ENCODE measurements at regions not wholly inside any gene's neighbourhood (a gene's known extent, or its start where the extent isn't known, plus 50 kb on each side); places are given as distances from the start of the nearest gene placed in this dataset.
"Not testable (repeated sequence)": the region's sequence is repeated elsewhere in the genome, so short reads cannot be mapped to it uniquely, and the experiment has no call there.

DNA sequence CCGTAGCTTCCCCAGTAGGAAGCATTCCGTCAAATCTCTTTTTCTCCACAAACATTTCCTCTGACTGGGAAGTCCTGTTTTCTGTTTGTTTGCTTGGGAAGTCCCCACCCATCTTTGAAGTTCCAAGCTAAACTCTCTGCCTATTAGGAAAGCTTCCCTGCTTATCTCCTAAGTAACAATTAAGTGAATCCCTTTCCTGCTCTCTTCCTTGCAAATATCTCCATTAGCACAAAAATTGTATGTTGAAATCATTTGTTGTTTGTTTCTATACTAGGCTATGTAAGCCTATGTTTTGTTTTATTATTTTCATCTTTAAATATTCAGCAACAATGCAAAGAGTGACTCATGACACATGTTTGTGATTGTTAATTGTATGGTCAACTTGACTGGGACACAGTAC, 812.6 kb upstream of the LRATD1 start:
- DNase-seq: no peak

DNA sequence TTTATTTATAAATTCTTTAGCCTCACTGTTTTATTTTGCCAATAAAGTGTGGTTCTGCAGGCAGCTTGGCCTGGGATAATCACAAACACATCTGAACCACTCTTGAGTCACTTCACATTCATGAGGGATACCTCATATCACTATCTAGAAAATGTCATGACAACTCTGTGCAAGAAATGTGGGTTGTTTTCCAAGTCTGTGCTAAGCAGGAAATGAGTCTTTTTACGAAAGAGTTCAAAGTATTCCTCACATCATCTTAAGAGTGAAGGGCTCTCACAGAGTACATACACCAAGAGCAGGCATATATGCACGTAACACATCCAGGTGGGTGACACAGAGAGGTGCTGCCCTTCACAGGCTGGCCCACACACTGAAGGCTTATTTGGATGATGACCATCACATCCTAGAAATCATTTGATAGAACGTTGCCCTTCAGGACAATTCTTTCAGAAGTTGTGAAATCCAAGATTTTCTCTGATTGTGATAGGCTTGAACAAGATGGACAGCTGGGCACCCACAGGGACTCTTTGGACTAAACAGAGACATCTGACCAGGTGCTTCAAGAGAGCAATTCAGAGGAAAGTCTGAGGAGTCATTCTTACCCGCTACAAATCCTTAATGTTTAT, 811.1 kb upstream of the LRATD1 start:
- DNase-seq: no peak

DNA sequence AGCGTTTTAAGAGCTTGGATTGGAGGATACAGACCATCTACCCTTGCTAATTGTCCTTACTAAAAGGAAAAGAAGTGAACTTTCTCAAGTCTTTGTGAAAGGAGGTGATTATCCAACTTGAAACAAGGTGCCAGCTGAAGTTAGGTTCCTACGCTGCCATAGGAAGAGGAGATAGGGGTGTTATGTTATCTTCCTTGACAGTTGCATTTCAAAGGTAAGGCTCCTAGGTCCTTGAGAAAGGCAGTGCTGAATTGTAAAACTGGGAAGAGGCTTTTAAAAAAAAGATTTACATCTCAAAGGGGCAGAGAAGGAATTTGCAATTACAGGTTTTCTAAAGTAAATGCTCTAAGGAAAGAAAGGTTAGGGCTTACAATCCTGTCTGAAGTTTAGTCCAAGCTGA, 810.2 kb upstream of the LRATD1 start:
- DNase-seq: no peak

DNA sequence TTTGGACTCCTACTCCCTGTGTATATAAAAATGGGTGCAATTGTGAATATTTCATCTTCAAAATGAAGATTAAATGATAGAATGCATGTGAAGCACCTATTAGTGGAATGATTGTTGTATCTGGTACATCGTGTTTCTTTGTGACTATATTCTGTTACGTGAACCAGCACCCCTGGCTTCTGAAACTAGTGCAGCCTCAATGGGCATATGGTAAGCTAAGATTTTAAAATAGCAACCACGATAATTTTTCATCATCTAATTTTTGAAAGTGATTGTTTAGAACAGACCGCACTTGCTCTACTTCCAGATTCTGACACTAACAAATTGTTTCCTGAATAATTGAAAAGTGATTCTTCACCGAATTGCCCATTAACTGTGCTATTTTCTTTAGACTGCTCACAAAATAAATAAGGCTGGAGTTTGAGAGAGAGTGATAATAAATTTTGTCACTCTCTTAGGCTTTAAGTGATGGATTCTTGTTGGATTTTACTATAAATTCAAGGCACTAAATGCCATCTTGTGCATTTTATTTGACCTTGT, 806.1 kb upstream of the LRATD1 start:
- no peak for DNase-seq

DNA sequence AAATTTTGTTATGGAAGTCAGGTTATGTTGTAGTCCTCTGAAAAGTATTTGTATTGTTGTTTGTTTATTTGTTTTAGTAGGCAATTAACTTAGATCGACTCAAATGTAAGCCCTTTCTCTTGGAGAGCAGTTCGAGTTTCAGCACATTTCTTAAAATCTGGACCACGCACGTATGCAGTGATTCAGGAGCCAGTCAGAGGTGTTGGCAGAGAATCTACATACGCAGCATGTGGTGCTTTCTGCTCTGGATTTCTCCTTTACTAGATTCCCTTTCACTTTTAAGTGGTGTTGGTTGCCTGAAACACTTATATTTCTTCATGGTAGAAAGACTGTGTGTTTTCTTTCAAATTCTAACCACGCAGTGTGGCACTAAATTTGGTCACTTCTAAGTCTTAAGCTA, 773.9 kb upstream of the LRATD1 start:
- DNase-seq: no peak

DNA sequence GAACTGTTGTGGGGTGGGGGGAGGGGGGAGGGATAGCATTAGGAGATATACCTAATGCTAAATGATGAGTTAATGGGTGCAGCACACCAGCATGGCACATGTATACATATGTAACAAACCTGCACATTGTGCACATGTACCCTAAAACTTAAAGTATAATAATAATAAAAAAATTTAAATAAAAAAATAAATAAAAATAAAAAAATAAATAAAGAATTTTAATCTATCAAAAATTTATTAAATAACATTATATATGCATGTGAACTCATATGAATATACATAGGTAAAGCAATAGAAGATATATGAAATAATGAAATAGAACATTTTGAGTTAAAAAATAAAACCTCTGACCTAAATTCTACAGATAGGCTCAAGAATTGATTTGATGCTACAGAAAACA, 764.2 kb upstream of the LRATD1 start:
- DNase-seq: not testable (repeated sequence)

DNA sequence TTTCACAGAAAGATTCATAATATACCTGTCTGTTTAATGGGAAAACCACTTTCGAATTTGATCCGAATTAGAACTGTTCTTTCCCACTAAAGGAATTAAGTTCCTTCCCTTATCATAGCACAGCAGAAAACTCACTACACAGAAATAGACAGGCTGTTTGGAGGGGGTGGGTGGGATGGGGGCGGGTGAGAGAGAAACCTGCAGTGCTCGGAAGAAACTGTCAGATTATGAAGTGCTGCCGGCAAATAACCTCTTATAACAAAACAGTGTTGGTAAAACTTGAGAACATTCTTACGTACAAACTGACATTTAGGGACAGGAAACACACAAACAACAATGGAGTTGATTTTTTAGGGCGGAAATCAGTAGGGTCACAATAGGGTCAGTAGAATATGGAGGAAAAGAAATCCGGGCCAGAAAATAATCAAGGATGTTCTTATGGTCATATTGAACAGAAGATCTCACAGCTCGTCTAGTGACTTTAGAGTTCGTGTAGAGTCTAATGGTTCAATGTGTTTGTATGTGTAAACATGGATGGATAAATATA, 756.0 kb upstream of the LRATD1 start:
- peak in 9 of 56 donors; percentile 1 to 43 (median 9) for DNase-seq

DNA sequence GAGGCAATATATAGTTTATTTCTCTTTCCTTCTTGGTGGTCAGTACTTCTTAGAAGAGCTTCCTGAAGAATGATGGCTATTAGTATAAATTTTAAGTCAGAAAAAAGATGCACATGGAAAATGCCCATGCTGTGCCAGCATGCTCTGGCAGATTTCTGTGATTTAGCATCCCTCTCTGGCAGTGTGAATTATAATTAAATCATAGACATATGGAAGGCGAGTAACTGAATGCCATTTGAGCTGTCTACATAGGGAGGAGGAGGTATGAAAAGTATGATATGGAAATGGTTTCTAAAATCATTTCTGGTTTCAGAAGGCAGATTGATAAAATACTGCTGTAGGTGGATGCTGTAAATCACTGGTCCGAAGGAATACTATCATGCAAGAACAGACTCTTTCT, 754.9 kb upstream of the LRATD1 start:
- no peak for DNase-seq

DNA sequence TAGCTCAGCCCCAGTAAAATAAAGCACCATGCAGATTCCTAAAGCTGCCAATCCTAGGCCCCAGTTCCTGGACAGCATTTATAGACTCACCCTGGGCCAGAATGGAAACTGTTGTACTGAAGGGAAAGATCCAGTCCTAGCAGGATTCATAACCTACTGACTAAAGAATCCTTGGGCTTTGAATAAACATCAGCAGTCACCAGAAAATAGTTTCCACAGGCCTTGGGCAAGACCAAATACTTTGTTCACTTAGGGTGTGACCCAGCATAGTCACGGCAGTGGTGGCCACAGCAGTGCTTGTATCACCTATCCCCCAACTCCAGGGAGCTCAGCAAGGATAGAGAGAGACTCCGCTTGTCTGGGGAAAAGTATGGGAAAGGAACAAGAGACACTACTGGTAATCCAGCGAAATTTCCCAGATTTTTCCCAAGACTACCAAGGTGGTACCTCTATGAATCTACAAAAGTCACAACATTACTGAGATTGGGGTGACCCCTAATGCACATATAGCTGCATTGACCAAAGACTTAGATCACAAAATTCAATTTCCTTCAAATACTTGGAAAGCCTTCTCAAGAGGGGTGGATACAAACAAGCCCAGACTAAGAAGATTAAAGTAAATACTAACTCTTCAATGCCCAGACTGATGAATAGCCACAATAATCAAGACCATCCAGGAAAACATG, 748.1 kb upstream of the LRATD1 start:
- no peak for DNase-seq

DNA sequence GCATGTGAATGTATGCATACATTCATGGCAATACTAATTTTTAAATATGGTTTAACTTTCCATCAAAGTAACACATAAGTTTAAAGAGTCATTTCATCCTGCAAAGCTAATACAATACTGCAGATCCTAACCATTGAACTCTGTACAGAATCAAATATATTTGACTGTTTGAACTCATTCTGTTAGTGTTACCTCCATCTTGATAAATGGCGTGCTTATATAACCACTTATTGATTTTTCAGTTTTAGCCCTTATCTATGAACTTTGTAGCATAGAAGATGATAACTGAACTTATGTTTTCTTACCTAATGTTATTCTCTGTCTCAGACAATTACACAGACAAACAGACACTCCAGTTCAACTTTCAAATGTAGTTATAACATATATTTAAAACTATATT, 731.0 kb upstream of the LRATD1 start:
- no peak for DNase-seq

DNA sequence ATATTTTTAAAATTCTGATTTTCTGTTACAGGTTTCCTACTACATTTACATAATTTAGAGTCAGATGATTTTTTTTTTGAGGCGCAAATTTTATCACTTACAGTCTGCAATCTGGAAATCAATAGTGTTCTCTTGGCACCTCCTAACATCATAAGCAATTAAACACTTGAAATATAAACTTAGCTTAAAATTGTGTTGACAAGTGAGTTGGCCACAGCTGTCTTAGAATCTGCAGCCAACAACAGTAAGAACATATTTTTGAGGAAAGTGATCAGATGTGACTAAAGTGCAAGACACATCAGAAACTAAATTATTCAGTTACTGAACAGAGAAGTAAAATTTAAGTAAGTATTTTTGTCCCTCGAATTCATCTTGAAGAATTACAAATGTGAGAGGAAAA, 726.7 kb upstream of the LRATD1 start:
- DNase-seq: no peak

DNA sequence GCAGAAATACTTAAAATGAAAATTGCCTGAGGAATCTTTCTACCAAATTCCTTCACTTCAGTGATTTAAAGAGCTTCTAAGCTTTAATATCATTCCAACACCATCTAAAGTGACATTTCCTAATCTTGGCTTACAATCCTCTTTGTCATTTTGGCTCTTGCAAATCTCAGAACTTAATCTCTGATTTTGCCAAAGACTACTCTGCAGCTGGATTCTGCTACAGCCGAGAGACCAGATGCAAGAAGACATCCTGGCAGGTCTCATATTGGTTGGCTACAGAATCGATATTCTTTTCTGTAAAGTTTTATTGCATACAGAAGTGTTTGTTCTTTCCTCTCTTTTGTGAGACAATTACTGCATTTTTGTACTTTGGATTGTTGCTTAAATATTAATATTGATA, 716.5 kb upstream of the LRATD1 start:
- no peak for DNase-seq

DNA sequence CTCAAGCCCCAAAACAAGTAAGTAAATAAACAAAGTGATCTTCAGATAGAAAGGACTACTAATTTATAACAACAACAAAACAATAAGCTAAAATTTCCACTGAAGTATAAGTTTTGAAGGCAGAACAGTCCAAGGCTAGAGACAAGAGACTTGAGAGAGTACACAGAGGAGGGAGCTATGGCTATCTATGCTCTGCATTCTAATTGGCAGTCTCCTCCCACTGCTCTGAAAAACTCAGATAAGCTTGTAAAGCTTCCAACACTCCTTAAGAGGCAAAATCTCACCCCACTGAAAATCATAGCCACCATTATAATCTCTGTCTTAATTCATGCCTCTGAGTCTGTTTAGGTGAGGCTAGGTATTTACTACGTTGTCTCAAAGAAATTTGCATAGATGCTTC, 714.6 kb upstream of the LRATD1 start:
- DNase-seq: no peak

DNA sequence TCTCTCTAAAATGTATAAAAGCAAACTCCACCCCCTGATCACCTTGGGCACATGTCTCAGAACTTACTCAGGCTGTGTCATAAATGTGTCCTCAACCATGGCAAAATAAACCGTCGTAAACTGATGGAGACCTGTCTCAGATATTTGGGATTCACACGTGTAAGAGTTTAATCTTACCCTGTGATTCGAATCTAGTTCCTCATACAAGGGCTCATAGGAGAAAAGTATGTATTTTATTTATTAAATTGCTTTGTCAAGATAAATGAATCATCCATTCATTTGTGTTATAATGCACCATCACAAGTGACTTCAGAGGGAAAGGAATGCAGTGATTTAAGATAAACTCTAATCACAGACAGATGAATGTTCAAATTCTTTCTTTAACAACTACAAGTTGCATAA, 712.5 kb upstream of the LRATD1 start:
- no peak for DNase-seq

DNA sequence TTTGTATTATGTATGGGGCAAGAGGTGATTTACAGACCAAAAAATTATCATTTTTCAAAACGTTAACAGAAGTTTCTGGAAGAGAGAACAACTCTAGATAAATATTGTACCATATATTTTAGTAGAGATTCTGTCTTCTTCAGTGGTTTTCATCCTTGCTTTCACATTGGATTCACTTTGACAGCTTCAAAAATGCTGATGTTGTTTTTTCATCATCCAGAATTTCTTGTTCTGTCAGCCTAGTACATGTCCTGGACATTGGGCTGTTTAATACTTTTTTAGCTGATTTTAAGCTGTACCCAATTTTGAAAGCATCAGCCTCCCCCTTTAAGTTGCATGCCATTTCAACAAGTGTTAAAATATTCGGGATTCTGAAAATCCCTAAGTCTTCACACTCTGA, 711.3 kb upstream of the LRATD1 start:
- no peak for DNase-seq

DNA sequence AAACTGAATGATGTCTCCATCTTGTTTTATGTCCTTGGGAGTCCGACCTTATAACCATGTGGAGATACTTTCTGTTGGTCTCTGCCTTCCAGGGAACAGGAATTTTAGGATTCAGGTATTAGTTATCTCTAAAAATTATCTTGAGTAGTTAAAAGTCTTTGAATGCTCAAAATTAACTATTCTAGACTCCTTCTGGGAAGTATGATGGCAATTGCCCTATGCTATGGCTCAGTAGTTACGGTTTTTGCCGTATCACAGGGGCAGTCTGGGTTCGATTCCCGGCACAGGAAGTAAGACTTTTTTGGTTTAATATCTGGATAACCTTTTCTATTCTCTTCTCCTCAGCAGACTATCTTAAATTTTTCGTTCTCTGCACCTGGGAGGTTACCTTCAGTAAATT, 708.7 kb upstream of the LRATD1 start:
- DNase-seq: no peak

DNA sequence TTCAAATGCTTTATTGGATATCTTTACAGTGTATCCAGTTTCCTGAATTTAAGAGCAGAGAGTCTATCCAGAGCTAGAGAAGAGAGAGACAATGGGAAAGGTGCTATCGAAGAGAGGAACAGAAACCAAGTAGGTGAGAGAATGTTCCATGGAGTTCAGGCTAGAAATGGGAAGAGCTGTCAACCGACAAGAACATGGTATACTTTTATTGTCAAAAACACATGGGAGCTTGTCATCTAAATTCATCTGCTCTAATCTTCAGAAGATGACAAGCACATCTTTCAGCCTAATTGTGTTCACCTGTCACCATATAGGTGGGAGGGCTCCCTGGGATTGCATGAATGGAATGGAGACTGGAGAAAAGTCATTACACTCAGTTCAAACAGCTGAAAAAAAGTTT, 690.4 kb upstream of the LRATD1 start:
- DNase-seq: no peak

DNA sequence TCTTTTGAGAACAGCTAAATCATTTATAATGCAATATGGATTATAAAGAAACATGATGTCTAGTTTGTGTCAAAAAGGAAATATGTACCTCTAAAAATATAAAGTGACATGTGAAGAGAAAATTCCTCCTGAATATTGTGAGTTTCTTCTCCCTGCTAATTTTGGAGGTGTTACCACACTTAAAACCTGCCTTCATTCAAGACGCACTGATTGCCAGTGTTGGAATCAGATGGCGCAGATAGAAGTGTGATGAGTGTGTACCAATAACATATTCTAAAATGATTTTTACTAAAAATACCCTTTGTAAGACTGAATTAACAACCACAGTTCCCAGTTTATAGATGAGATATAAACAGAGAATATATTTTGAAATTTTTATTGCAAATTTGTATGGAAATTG, 681.8 kb upstream of the LRATD1 start:
- no peak for DNase-seq

DNA sequence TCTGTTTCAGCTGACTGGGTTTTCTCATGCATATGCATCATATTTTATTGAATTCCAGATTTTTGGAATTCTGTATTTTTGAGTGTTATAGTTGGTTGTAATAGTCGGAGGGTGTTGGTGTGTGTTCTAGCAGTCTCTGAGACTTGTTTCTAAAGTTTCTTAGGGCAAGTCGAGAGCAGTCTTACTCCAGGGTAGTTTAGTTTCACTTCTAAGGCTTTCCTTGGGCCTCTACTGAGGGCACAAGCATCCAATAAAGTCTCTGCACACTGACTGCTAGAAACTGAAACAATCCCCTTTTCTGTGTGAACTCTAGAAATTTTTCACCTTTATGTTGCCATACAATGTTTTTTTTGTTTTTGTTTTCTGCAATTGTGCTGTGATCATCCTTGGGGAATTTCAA, 663.7 kb upstream of the LRATD1 start:
- no peak for DNase-seq

DNA sequence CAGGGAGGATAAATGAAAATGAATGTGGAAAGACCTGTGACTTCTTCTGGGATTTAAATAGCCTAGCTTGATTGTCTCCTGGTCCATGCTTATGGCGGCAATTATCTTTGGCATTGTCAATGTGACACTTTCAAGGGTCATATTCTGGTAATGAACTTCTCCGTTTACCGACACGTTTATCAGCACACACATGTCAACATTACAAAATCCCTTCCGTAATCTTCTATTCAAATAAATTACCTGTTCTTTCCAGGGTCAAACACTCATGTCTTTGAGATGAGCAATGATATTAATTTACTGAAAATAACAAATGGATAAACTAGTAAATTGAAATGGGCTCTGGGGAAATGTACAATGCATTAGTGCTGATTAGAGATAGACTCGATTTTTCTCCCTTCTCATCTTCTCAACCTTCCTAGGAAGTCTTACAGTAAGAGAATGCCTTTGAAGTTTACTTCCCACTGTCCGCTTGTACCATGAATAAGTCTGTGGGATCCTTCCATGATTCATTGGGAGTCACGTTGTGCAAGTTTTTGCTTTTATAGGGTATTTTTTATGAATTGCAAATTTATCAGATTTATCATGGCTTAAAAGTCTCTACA, 646.3 kb upstream of the LRATD1 start:
- DNase-seq: no peak

DNA sequence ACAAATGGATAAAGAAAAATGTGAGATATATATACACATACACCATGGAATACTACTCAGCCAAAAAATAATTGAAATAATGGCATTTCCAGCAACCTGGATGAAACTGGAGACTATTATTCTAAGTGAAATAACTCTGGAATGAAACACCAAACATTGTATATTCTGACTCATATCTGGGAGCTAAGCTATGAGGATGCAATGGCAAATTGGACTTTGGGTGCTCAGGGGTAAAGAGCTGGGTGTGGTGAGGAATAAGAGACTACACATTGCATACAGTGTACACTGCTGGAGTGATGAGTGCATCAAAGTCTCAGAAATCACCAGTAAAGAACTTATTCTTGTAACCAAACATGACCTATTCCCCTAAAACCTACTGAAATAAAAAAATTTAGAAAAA, 636.0 kb upstream of the LRATD1 start:
- DNase-seq: no peak

DNA sequence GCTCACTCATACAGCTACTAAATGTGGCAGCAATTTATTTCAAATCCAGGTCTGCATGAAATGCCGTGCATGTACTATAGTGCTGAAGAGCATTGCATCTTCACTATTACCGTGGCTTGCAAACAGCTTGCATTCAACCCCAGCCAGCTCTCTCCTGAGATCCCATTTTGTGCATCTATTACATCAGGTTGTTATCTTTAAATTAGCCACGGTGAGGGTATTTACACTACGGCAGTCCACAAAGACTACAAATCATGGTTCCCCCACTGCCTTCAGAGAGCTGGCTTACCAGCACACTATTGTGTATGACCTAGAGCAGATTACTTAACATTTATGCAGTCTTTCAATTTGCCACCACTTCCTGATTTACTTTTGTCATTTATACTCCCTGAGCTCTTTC, 621.3 kb upstream of the LRATD1 start:
- DNase-seq: no peak

Data from nucleus accumbens (tissue), 56 donors.